ENCODE measurements at regions not wholly inside any gene's neighbourhood (a gene's known extent, or its start where the extent isn't known, plus 50 kb on each side); places are given as distances from the start of the nearest gene placed in this dataset.

DNA sequence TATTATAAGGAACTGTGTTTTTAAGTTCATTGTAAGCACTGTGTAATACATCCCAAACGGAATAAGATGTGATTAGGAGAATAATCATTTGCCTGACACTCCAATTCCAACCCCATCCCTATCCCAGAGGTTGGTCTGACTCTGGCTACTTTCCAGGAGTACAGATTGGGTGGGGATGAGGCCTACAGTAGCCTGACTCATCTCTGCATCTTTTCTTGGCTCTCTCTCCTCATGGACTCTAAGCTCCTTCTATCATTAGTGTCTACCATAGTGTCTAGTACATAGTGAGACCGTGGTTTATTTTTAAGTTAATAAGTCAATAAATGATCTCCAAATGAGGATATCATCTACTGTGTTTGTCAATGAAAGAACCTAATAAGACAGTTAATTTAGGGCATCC, 92.2 kb upstream of the CNKSR3 start:
- TF ChIP-seq GABPA (IDR thresholded peaks at IDR 0.05 in 1 of 2, conservative IDR thresholded peaks at IDR 0.05 in 1 of 2) (no peak), RXRA (IDR thresholded peaks at IDR 0.05) (no peak), YY1 (IDR thresholded peaks at IDR 0.05) (no peak), EGR1 (IDR thresholded peaks at IDR 0.05; ENCODE audit: low read depth in 2 of 2) (no peak), RAD21 (IDR thresholded peaks at IDR 0.05) (no peak), TAF1 (conservative IDR thresholded peaks at IDR 0.05) (no peak)
- TF ChIP-seq, protein P1, sequence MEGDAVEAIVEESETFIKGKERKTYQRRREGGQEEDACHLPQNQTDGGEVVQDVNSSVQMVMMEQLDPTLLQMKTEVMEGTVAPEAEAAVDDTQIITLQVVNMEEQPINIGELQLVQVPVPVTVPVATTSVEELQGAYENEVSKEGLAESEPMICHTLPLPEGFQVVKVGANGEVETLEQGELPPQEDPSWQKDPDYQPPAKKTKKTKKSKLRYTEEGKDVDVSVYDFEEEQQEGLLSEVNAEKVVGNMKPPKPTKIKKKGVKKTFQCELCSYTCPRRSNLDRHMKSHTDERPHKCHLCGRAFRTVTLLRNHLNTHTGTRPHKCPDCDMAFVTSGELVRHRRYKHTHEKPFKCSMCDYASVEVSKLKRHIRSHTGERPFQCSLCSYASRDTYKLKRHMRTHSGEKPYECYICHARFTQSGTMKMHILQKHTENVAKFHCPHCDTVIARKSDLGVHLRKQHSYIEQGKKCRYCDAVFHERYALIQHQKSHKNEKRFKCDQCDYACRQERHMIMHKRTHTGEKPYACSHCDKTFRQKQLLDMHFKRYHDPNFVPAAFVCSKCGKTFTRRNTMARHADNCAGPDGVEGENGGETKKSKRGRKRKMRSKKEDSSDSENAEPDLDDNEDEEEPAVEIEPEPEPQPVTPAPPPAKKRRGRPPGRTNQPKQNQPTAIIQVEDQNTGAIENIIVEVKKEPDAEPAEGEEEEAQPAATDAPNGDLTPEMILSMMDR (IDR thresholded peaks at IDR 0.05; ENCODE audit: low read depth, low read length, missing input control) = no peak
- TF ChIP-seq, protein P2, sequence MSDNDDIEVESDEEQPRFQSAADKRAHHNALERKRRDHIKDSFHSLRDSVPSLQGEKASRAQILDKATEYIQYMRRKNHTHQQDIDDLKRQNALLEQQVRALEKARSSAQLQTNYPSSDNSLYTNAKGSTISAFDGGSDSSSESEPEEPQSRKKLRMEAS (IDR thresholded peaks at IDR 0.05) = no peak
- TF ChIP-seq, protein P3, sequence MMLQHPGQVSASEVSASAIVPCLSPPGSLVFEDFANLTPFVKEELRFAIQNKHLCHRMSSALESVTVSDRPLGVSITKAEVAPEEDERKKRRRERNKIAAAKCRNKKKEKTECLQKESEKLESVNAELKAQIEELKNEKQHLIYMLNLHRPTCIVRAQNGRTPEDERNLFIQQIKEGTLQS (IDR thresholded peaks at IDR 0.05) = no peak
- TF ChIP-seq, protein P4, sequence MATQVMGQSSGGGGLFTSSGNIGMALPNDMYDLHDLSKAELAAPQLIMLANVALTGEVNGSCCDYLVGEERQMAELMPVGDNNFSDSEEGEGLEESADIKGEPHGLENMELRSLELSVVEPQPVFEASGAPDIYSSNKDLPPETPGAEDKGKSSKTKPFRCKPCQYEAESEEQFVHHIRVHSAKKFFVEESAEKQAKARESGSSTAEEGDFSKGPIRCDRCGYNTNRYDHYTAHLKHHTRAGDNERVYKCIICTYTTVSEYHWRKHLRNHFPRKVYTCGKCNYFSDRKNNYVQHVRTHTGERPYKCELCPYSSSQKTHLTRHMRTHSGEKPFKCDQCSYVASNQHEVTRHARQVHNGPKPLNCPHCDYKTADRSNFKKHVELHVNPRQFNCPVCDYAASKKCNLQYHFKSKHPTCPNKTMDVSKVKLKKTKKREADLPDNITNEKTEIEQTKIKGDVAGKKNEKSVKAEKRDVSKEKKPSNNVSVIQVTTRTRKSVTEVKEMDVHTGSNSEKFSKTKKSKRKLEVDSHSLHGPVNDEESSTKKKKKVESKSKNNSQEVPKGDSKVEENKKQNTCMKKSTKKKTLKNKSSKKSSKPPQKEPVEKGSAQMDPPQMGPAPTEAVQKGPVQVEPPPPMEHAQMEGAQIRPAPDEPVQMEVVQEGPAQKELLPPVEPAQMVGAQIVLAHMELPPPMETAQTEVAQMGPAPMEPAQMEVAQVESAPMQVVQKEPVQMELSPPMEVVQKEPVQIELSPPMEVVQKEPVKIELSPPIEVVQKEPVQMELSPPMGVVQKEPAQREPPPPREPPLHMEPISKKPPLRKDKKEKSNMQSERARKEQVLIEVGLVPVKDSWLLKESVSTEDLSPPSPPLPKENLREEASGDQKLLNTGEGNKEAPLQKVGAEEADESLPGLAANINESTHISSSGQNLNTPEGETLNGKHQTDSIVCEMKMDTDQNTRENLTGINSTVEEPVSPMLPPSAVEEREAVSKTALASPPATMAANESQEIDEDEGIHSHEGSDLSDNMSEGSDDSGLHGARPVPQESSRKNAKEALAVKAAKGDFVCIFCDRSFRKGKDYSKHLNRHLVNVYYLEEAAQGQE (IDR thresholded peaks at IDR 0.05) = no peak
